ENCODE measurements at regions not wholly inside any gene's neighbourhood (a gene's known extent, or its start where the extent isn't known, plus 50 kb on each side); places are given as distances from the start of the nearest gene placed in this dataset.
A peak's percentile ranks its signal among the peaks of the same experiment; 100 is the strongest.
"Not testable (repeated sequence)": the region's sequence is repeated elsewhere in the genome, so short reads cannot be mapped to it uniquely, and the experiment has no call there.

- Histone ChIP-seq H3K4me3 (no peak overlapping the region), H3K9me3 (no peaks in the 10 kb centered on the region), H3K4me1 (no peaks in the 10 kb centered on the region), H3K27ac (no peak overlapping the region), H3K36me3 (ENCODE audit: low read depth, missing control alignments) (no peaks in the 10 kb centered on the region), H3K27me3 (no peaks in the 10 kb centered on the region)
- TF ChIP-seq CTCF (IDR thresholded peaks at IDR 0.05): no peak
- TF ChIP-seq POLR2A (IDR thresholded peaks at IDR 0.05): no peak
- DNase-seq: no peak
- intact Hi-C loops (cut with DNase I; ENCODE audit: low total_unique reads): no loop called here
- WGBS, 2 donors: 91 to 94% methylated on average over 5 of the region's 5 CpGs
Measured at GRCh38 chr12:40444174-40444573, 219.4 kb downstream of the LRRK2 start.

GRCh38 chr12:40446385-40446784 lies 221.6 kb downstream of the LRRK2 start:
- H3K4me3 ChIP-seq: no peak overlapping the region
- no peaks in the 10 kb centered on the region for H3K27me3 ChIP-seq
- H3K36me3 ChIP-seq (ENCODE audit: low read depth, missing control alignments): no peaks in the 10 kb centered on the region
- H3K9me3 ChIP-seq: no peaks in the 10 kb centered on the region
- intact Hi-C loops (cut with DNase I; ENCODE audit: low total_unique reads): no loop called here
- H3K4me1 ChIP-seq: no peaks in the 10 kb centered on the region
- peak in 1 of 3 experiments; percentile 21 for TF ChIP-seq CTCF (IDR thresholded peaks at IDR 0.05)
- no peak for TF ChIP-seq POLR2A (IDR thresholded peaks at IDR 0.05)
- DNase-seq: no peak
- no peak overlapping the region for H3K27ac ChIP-seq

GRCh38 chr12:40448523-40448922 lies 223.7 kb downstream of the LRRK2 start:
- intact Hi-C loops (cut with DNase I; ENCODE audit: low total_unique reads); H3K4me3 ChIP-seq; H3K9me3 ChIP-seq; DNase-seq; H3K27me3 ChIP-seq; H3K4me1 ChIP-seq; H3K36me3 ChIP-seq (ENCODE audit: low read depth, missing control alignments); H3K27ac ChIP-seq: not testable (repeated sequence)
- WGBS, 2 donors: 100% methylated on average over 1 of the region's 1 CpG

- H3K36me3 ChIP-seq (ENCODE audit: low read depth, missing control alignments): no peaks in the 10 kb centered on the region
- TF ChIP-seq CTCF (IDR thresholded peaks at IDR 0.05): no peak
- TF ChIP-seq POLR2A (IDR thresholded peaks at IDR 0.05): no peak
- H3K27me3 ChIP-seq: no peaks in the 10 kb centered on the region
- WGBS, 2 donors: 88 to 89% methylated on average over 1 of the region's 1 CpG
- intact Hi-C loops (cut with DNase I; ENCODE audit: low total_unique reads): no loop called here
- H3K4me3 ChIP-seq: no peak overlapping the region
- H3K27ac ChIP-seq: no peak overlapping the region
- no peak for DNase-seq
- no peaks in the 10 kb centered on the region for H3K9me3 ChIP-seq
- no peaks in the 10 kb centered on the region for H3K4me1 ChIP-seq
Measured at GRCh38 chr12:40451661-40452060, 226.9 kb downstream of the LRRK2 start.

GRCh38 chr12:40464121-40464520 lies 228.1 kb upstream of the CNTN1 start:
- Histone ChIP-seq H3K9me3 (no peaks in the 10 kb centered on the region), H3K4me1 (no peaks in the 10 kb centered on the region), H3K27ac (no peak overlapping the region), H3K27me3 (no peaks in the 10 kb centered on the region), H3K4me3 (no peak overlapping the region), H3K36me3 (ENCODE audit: low read depth, missing control alignments) (no peaks in the 10 kb centered on the region)
- WGBS, 2 donors: 92 to 96% methylated on average over 2 of the region's 2 CpGs
- no peak for DNase-seq
- TF ChIP-seq CTCF (IDR thresholded peaks at IDR 0.05): no peak
- TF ChIP-seq POLR2A (IDR thresholded peaks at IDR 0.05): no peak
- intact Hi-C loops (cut with DNase I; ENCODE audit: low total_unique reads): no loop called here
